ENCODE measurements at regions not wholly inside any gene's neighbourhood (a gene's known extent, or its start where the extent isn't known, plus 50 kb on each side); places are given as distances from the start of the nearest gene placed in this dataset.

GRCh38 chr2:239832490-239833268 is 192.5 kb downstream of the NDUFA10 start:
- H4K20me1 ChIP-seq (ENCODE audit: insufficient read depth, low read length) = no peaks in the 10 kb centered on the region
- H3K4me1 Mint-ChIP-seq = no peaks in the 10 kb centered on the region
- H3K4me2 ChIP-seq (replicated peaks; ENCODE audit: extremely low read depth, low read length, poor library complexity, severe bottlenecking) = no peak overlapping the region
- no peaks in the 10 kb centered on the region for H3K79me2 ChIP-seq (ENCODE audit: insufficient read depth, low read length)
- no peak overlapping the region for H3K27ac ChIP-seq (ENCODE audit: low read depth in 1 of 2, low read length in 2 of 2)
- peak overlapping the region in 1 of 7 donors; percentile 52 for H3K27ac Mint-ChIP-seq
- DNase-seq = no peak
- peaks cover 10 to 12% of the 10 kb centered on the region in 2 donors for H3K9me3 ChIP-seq (replicated peaks in 1 of 2; ENCODE audit: control insufficient read depth in 1 of 2, insufficient read depth in 1 of 2, low read length in 2 of 2)
- H3K9ac ChIP-seq (ENCODE audit: insufficient read depth, low read length, poor library complexity, severe bottlenecking) = no peak overlapping the region
- 83% methylated on average over 17 of the region's 19 CpGs for WGBS (ENCODE audit: insufficient coverage)
- peaks cover 5 to 16% (median 6%) of the 10 kb centered on the region in 3 donors for H3K27me3 Mint-ChIP-seq (ENCODE audit: low read depth in 3 of 3)
- H3K4me3 ChIP-seq (replicated peaks in 1 of 3; ENCODE audit: low read depth in 2 of 3, low read length in 3 of 3) = no peak overlapping the region
- H3K27me3 ChIP-seq (ENCODE audit: control insufficient read depth in 2 of 2, insufficient read depth in 2 of 2, low read length in 2 of 2) = no peaks in the 10 kb centered on the region
- no peak for TF ChIP-seq CTCF (IDR thresholded peaks at IDR 0.05)
- intact Hi-C loops (cut with micrococcal nuclease) = no loop called here
- peaks cover 4 to 21% (median 14%) of the 10 kb centered on the region in 7 donors for H3K9me3 Mint-ChIP-seq
- H3K36me3 Mint-ChIP-seq = no peaks in the 10 kb centered on the region
- no peak overlapping the region for H2AFZ ChIP-seq (ENCODE audit: insufficient read depth, low read depth, low read length, poor library complexity, severe bottlenecking)
- no peaks in the 10 kb centered on the region for H3K4me1 ChIP-seq (ENCODE audit: control insufficient read depth in 1 of 2, insufficient read depth in 2 of 2, low read length in 2 of 2)
- no peaks in the 10 kb centered on the region for H3K36me3 ChIP-seq (replicated peaks in 1 of 2; ENCODE audit: control insufficient read depth in 1 of 2, insufficient read depth in 2 of 2, low read length in 2 of 2)
- H3K4me3 Mint-ChIP-seq = no peak overlapping the region

GRCh38 chr2:239831861-239832489 is 193.2 kb downstream of the NDUFA10 start:
- Mint-ChIP-seq H3K27ac (no peak overlapping the region), H3K36me3 (no peaks in the 10 kb centered on the region), H3K27me3 (ENCODE audit: low read depth in 3 of 3) (peaks cover 3 to 13% (median 5%) of the 10 kb centered on the region in 3 donors), H3K9me3 (peaks cover 4 to 19% (median 13%) of the 10 kb centered on the region in 7 donors), H3K4me1 (no peaks in the 10 kb centered on the region), H3K4me3 (no peak overlapping the region)
- no peak overlapping the region for H3K9ac ChIP-seq (ENCODE audit: insufficient read depth, low read length, poor library complexity, severe bottlenecking)
- no peaks in the 10 kb centered on the region for H3K79me2 ChIP-seq (ENCODE audit: insufficient read depth, low read length)
- H3K9me3 ChIP-seq (replicated peaks in 1 of 2; ENCODE audit: control insufficient read depth in 1 of 2, insufficient read depth in 1 of 2, low read length in 2 of 2) = peaks cover 10 to 11% of the 10 kb centered on the region in 2 donors
- H3K4me1 ChIP-seq (ENCODE audit: control insufficient read depth in 1 of 2, insufficient read depth in 2 of 2, low read length in 2 of 2) = no peaks in the 10 kb centered on the region
- H4K20me1 ChIP-seq (ENCODE audit: insufficient read depth, low read length) = no peaks in the 10 kb centered on the region
- intact Hi-C loops (cut with micrococcal nuclease) = no loop called here
- WGBS (ENCODE audit: insufficient coverage) = 100% methylated on average over 3 of the region's 4 CpGs
- H3K27ac ChIP-seq (ENCODE audit: low read depth in 1 of 2, low read length in 2 of 2) = no peak overlapping the region
- no peaks in the 10 kb centered on the region for H3K27me3 ChIP-seq (ENCODE audit: control insufficient read depth in 2 of 2, insufficient read depth in 2 of 2, low read length in 2 of 2)
- peak in 1 of 3 donors; percentile 43 for DNase-seq
- no peak for TF ChIP-seq CTCF (IDR thresholded peaks at IDR 0.05)
- no peaks in the 10 kb centered on the region for H3K36me3 ChIP-seq (replicated peaks in 1 of 2; ENCODE audit: control insufficient read depth in 1 of 2, insufficient read depth in 2 of 2, low read length in 2 of 2)
- H3K4me3 ChIP-seq (replicated peaks in 1 of 3; ENCODE audit: low read depth in 2 of 3, low read length in 3 of 3) = no peak overlapping the region
- H2AFZ ChIP-seq (ENCODE audit: insufficient read depth, low read depth, low read length, poor library complexity, severe bottlenecking) = no peak overlapping the region
- H3K4me2 ChIP-seq (replicated peaks; ENCODE audit: extremely low read depth, low read length, poor library complexity, severe bottlenecking) = no peak overlapping the region
